Thyroid gland (tissue), 4 donors: ENCODE measurements at regions not wholly inside any gene's neighbourhood (a gene's known extent, or its start where the extent isn't known, plus 50 kb on each side); places are given as distances from the start of the nearest gene placed in this dataset.

Experiments used
- POLR2A ChIP-seq, 2 donors: fragments of 450-650 bp; IDR thresholded peaks; one replicate each; pipeline ENCODE4 v1.6.1; 2017; ENCODE audit warnings: antibody characterized with exemption in 2 of 2, mild to moderate bottlenecking in 2 of 2, moderate library complexity in 1 of 2
- TF ChIP-seq, protein P1 (sequence below), 6 experiments: fragments of 200-600 bp in 3 of 6; fragments of 450-650 bp in 3 of 6; sonication (generic) in 3 of 6; IDR thresholded peaks; one replicate each; pipeline ENCODE4 v1.5.1; 2016 to 2019; ENCODE audit warnings: antibody characterized with exemption in 6 of 6, mild to moderate bottlenecking in 2 of 6, inconsistent platforms in 1 of 6, moderate library complexity in 1 of 6

DNA sequence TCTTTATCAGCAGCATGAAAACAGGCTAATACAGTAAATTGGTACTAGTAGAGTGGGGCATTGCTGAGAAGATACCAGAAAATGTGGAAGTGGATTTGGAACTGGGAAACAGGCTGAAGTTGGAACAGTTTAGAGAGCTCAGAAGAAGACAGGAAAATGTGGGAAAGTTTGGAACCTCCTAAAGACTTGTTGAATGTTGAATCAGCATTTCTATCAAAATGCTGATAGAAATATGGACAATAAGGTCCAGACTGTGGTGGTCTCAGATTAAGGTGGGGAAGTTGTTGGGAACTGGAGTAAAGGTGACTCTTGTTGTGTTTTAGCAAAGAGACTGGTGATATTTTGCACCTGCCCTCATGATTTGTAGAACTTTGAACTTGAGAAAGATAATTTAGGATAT is 231.2 kb upstream of the KCND2 start:
- TF ChIP-seq, protein P1, sequence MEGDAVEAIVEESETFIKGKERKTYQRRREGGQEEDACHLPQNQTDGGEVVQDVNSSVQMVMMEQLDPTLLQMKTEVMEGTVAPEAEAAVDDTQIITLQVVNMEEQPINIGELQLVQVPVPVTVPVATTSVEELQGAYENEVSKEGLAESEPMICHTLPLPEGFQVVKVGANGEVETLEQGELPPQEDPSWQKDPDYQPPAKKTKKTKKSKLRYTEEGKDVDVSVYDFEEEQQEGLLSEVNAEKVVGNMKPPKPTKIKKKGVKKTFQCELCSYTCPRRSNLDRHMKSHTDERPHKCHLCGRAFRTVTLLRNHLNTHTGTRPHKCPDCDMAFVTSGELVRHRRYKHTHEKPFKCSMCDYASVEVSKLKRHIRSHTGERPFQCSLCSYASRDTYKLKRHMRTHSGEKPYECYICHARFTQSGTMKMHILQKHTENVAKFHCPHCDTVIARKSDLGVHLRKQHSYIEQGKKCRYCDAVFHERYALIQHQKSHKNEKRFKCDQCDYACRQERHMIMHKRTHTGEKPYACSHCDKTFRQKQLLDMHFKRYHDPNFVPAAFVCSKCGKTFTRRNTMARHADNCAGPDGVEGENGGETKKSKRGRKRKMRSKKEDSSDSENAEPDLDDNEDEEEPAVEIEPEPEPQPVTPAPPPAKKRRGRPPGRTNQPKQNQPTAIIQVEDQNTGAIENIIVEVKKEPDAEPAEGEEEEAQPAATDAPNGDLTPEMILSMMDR (IDR thresholded peaks at IDR 0.05) = no peak
- TF ChIP-seq POLR2A (IDR thresholded peaks at IDR 0.05) = no peak
